T-helper 2 cell treated with Interferon-gamma antibody and Interleukin-4, amounts not matched to agents 5 μg/mL and 100 μg/mL, for 36 hours (primary cell): ENCODE measurements at regions not wholly inside any gene's neighbourhood (a gene's known extent, or its start where the extent isn't known, plus 50 kb on each side); places are given as distances from the start of the nearest gene placed in this dataset.

Source experiments
- DNase-seq: peaks from one replicate; pipeline ENCODE4 v3.0.0; 2021; ENCODE audit warnings: low spot score
- H3K27ac Mint-ChIP-seq: one replicate; pipeline ENCODE4 v1.8.0; 2021; ENCODE audit warnings: mild to moderate bottlenecking, mixed read lengths
- H3K27me3 Mint-ChIP-seq: one replicate; pipeline ENCODE4 v1.8.0; 2021; ENCODE audit warnings: low read depth, mixed read lengths
- H3K36me3 Mint-ChIP-seq: one replicate; pipeline ENCODE4 v1.8.0; 2021; ENCODE audit warnings: low read depth, mixed read lengths
- H3K4me1 Mint-ChIP-seq: one replicate; pipeline ENCODE4 v1.8.0; 2021; ENCODE audit warnings: low read depth, mixed read lengths
- H3K4me3 Mint-ChIP-seq: one replicate; pipeline ENCODE4 v1.8.0; 2022; ENCODE audit warnings: mild to moderate bottlenecking, moderate library complexity, mixed read lengths
- H3K9me3 Mint-ChIP-seq: one replicate; pipeline ENCODE4 v1.8.0; 2021; ENCODE audit warnings: mixed read lengths

DNA sequence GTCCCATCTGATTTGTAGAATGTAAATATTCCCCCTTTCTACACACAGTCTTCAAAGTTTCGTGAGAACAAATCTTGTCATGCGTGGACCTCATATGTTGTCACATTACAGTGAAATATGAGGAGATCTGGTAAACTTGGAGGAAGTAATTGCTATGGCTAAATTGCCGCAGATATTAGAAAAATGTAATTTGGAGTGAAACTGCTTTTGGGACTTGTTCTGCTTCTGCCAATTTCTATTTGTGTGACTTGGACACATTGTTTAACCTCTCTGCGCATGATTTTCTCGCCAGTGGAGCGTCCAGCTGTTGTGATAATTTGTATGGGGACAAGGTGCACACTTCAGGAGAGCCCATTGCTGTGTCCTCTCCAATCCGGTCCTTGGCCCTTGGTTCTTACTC is 693.1 kb upstream of the SLC10A2 start:
- Mint-ChIP-seq H3K27me3 (no peaks in the 10 kb centered on the region), H3K4me1 (no peaks in the 10 kb centered on the region), H3K4me3 (no peak overlapping the region), H3K9me3 (no peaks in the 10 kb centered on the region), H3K27ac (no peak overlapping the region), H3K36me3 (no peaks in the 10 kb centered on the region)
- no peak for DNase-seq

DNA sequence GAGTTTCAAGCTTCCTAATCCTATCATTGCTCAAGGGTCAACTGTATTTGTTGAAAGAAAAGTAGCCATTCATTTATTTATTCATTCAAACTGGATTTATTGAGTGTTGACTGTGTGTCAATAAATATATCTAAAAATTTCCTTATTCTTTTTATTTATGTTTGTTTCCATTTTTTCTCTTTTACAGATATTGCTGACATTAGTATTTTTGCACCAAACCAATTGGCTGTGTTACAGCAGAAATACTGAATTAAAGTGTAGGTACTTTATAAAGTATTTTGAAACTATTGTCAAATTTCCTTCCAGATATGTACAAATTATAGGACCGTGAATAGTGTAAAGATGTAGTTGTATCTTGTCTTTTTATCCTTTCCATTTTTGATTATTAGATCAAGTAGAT is 692.0 kb upstream of the SLC10A2 start:
- Mint-ChIP-seq H3K9me3 (no peaks in the 10 kb centered on the region), H3K27ac (no peak overlapping the region), H3K27me3 (no peaks in the 10 kb centered on the region), H3K4me1 (no peaks in the 10 kb centered on the region), H3K4me3 (no peak overlapping the region), H3K36me3 (no peaks in the 10 kb centered on the region)
- DNase-seq = no peak

DNA sequence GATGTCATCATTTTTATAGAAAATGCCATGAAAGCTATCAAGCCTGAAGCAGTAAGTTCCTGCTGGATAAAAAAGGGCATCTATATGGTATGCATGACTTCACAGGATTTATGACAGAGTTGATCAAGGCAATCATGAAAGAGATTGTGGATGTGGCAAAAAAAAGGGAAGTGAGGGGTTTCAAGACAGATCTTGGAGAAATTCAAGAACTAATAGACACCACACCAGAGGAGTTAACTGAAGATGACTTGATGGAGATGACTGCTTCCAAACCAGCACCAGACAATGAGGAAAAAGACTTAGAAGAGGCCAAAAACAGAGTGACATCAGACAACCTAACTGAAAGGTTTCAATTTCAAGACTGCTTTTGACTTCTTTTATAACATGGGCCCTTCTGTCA is 691.1 kb upstream of the SLC10A2 start:
- Mint-ChIP-seq H3K4me1 (no peaks in the 10 kb centered on the region), H3K27me3 (no peaks in the 10 kb centered on the region), H3K27ac (no peak overlapping the region), H3K4me3 (no peak overlapping the region), H3K36me3 (no peaks in the 10 kb centered on the region), H3K9me3 (no peaks in the 10 kb centered on the region)
- no peak for DNase-seq

DNA sequence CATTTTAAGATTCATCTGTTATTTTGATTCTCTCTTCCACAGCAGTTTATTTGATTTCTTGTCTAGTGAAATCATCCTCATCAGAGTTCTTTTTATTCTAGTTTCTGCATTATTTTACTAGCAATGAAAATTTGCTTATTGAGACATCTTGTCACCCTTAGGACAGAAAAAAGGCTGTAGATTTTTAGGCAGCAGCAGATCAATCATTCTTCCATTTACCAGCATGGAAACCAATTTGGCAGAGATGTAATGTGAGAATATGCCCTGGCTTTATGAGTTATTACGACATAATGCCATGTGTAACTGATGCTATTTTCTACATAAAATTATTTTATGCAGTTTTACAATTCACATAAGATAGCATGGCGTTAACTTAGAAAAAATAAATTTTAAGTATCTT is 688.6 kb upstream of the SLC10A2 start:
- Mint-ChIP-seq H3K36me3 (no peaks in the 10 kb centered on the region), H3K9me3 (no peaks in the 10 kb centered on the region), H3K4me3 (no peak overlapping the region), H3K27ac (no peak overlapping the region), H3K4me1 (no peaks in the 10 kb centered on the region), H3K27me3 (no peaks in the 10 kb centered on the region)
- DNase-seq = no peak

DNA sequence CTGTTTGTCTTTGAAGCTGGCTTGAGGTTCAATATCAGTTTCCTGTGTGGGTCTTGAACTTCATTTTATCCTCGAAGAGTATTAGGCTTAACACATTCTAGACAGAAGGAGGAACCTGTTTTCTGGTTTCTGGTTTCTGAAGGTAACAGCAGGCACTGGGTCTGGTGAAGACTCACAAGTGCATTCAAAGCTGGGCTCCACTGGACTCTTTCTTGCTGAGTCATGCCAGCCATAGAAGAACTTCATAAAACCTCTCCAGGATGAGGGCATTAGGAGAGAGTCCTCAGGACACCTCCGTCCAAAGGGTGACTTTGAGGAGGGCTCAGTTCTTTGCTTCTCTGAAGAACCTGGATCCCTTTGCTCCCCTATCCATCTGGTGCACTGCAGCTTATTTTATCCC is 668.6 kb upstream of the SLC10A2 start:
- no peaks in the 10 kb centered on the region for H3K27me3 Mint-ChIP-seq
- H3K9me3 Mint-ChIP-seq = peaks cover 3% of the 10 kb centered on the region
- no peak for DNase-seq
- H3K27ac Mint-ChIP-seq = no peak overlapping the region
- H3K4me3 Mint-ChIP-seq = no peak overlapping the region
- no peaks in the 10 kb centered on the region for H3K36me3 Mint-ChIP-seq
- H3K4me1 Mint-ChIP-seq = no peaks in the 10 kb centered on the region

DNA sequence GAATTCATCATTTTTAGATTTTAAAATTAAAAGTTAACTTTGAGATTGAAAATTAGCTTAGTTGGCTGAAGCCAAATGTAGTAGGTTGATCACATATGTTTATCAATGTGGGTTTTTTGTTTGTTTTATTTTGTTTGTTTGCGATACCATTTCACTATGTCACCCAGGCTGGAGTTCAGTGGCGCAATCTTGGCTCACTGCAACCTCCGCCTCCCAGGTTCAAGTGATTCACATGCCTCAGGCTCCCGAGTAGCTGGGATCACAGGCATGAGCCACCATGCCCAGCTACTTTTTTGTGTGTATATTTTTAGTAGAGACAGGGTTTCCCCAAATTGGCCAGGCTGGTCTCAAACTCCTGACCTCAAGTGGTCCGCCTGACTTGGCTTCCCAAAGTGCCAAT is 665.7 kb upstream of the SLC10A2 start:
- Mint-ChIP-seq H3K4me3 (no peak overlapping the region), H3K4me1 (no peaks in the 10 kb centered on the region), H3K9me3 (peaks cover 3% of the 10 kb centered on the region), H3K27me3 (no peaks in the 10 kb centered on the region), H3K36me3 (no peaks in the 10 kb centered on the region), H3K27ac (no peak overlapping the region)
- no peak for DNase-seq

DNA sequence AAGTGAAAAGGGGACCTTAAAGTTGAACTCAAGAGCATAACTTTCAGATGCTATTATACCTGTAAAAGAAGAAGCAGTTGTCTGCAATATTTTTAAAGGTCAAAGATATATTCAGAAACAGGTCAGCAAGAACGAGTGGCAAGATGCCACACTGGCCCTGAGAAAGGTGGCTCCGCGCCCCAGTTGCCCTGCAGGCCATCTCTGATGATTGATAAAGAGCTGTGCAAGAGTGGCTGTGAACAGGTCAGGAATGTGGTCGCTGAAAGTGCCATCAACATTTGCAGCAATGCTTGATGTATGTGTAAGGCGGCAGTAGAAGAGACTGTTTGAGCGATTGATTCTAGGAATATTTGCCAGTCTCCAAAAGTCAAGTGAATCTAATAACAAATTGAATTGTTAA is 664.2 kb upstream of the SLC10A2 start:
- DNase-seq = no peak
- no peak overlapping the region for H3K4me3 Mint-ChIP-seq
- no peaks in the 10 kb centered on the region for H3K4me1 Mint-ChIP-seq
- H3K27me3 Mint-ChIP-seq = no peaks in the 10 kb centered on the region
- no peaks in the 10 kb centered on the region for H3K9me3 Mint-ChIP-seq
- H3K36me3 Mint-ChIP-seq = no peaks in the 10 kb centered on the region
- no peak overlapping the region for H3K27ac Mint-ChIP-seq

DNA sequence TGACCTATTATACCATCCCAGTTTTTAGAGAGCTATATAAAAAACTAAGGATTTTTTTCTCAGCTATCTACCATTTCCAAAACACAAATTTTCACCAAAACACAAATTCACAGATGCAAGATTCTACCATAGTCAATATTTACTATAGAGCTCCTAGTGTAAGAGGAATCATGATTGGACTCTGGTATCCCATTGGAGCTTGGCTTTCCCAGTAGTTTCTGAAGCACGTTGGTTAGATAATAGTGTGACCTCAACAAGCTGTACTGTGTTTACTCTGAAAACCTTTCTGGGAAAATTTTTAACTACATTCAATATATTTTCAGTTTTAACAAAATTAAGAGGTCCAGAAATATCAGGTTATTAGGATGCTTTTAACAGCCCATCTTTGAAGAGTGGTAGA is 660.6 kb upstream of the SLC10A2 start:
- H3K4me1 Mint-ChIP-seq = no peaks in the 10 kb centered on the region
- DNase-seq = no peak
- H3K36me3 Mint-ChIP-seq = no peaks in the 10 kb centered on the region
- H3K9me3 Mint-ChIP-seq = peaks cover 5% of the 10 kb centered on the region
- H3K4me3 Mint-ChIP-seq = no peak overlapping the region
- H3K27me3 Mint-ChIP-seq = no peaks in the 10 kb centered on the region
- no peak overlapping the region for H3K27ac Mint-ChIP-seq

DNA sequence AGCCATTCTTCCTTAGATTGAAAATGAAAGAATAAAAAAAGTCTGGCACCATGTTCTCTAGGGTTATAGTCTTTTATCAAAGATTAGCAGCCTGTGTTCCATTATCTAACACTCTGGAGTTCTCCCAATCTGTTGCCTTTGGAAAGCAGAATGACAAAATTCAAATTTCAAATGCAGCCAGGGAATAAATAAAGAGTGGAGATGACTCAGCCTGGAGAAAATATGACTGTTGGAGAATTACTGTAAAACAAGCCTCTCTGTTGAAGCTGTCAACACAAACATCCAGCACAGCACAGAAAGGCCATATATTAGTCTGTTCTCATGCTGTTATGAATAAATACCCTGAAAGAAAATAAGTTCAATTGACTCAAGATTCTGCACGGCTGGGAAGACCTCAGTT is 650.5 kb upstream of the SLC10A2 start:
- no peak overlapping the region for H3K4me3 Mint-ChIP-seq
- H3K9me3 Mint-ChIP-seq = peaks cover 18% of the 10 kb centered on the region
- H3K36me3 Mint-ChIP-seq = no peaks in the 10 kb centered on the region
- H3K27me3 Mint-ChIP-seq = no peaks in the 10 kb centered on the region
- no peaks in the 10 kb centered on the region for H3K4me1 Mint-ChIP-seq
- no peak overlapping the region for H3K27ac Mint-ChIP-seq
- no peak for DNase-seq

DNA sequence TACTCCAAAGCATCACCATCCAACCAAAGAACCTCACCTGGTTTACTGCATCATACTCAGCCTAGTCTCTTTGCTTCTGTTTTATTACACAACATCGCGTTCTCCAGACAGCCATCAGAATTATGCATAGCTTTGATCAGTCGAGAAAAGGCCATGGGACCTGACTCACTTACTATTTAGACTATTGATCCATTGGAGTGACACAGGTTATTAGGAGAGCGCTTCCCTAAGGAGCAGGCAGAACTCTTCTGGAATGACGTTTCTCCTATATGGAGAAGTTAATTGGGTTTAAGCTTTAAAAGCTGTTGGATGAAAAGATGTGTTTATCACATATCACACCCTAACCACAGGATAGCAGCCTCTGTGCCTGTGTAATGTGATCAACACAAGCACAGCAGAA is 649.1 kb upstream of the SLC10A2 start:
- Mint-ChIP-seq H3K27me3 (no peaks in the 10 kb centered on the region), H3K27ac (no peak overlapping the region), H3K9me3 (peaks cover 18% of the 10 kb centered on the region), H3K36me3 (no peaks in the 10 kb centered on the region), H3K4me1 (no peaks in the 10 kb centered on the region), H3K4me3 (no peak overlapping the region)
- no peak for DNase-seq

DNA sequence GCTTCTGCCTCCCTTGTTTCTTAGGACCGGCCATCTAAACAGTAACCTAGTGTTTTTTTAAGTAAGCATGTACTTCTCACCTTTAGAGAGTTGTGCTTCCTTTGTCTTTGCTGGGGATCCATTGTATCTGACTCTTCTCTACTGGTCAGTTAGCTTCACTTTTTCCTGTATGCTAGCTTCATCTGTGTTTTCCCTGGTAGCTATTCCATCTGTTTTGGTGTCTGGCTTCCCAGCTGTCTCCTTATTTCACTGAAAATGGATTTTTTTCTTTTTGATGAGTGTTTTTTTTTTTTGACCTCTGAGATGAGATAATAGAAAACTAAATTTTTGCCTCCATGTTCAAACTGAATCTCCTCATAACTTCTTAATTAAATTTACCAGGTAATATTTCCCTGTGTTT is 637.0 kb upstream of the SLC10A2 start:
- Mint-ChIP-seq H3K27ac (no peak overlapping the region), H3K4me1 (no peaks in the 10 kb centered on the region), H3K9me3 (peaks cover 13% of the 10 kb centered on the region), H3K36me3 (no peaks in the 10 kb centered on the region), H3K27me3 (no peaks in the 10 kb centered on the region), H3K4me3 (no peak overlapping the region)
- DNase-seq = no peak

DNA sequence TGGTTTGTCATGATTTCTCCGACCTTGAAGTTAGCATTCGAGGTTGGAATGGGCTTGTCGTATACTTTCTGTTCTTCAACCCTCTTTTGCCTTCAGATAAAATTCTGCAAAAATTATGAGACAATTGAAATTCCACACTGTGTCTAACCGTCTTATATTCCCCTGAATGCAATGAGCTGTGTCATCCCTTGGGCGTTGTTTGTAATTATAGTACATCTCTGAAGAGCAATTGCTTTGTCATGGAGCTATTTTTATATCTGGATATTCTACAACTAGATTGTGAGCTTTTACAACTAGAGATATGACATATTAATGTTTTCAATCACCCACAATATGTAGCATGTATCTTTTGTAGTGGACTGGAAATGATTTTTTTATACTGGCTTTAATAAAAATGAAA is 631.8 kb upstream of the SLC10A2 start:
- H3K4me1 Mint-ChIP-seq = no peaks in the 10 kb centered on the region
- H3K27ac Mint-ChIP-seq = no peak overlapping the region
- H3K36me3 Mint-ChIP-seq = no peaks in the 10 kb centered on the region
- peaks cover 11% of the 10 kb centered on the region for H3K9me3 Mint-ChIP-seq
- no peaks in the 10 kb centered on the region for H3K27me3 Mint-ChIP-seq
- no peak overlapping the region for H3K4me3 Mint-ChIP-seq
- DNase-seq = no peak

DNA sequence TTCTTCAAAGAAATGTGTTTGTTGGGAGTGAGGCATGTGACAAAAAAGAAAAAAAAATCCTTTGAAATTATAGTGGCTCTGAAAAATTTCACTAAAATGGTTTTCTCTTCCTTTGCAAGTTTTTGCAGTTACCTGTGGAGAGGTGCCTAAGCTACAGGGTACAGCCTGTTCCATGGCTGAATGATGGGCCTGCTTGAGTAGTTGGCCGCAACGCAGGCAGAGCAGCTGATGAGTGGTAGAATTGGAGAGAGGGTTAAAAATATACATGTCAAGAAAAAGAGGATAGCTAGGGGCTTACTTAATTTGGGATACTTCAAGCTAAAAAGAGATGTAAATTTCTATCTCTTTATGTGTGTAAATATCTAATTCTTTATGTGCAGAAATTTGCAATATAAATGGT is 629.1 kb upstream of the SLC10A2 start:
- DNase-seq = no peak
- no peaks in the 10 kb centered on the region for H3K36me3 Mint-ChIP-seq
- no peak overlapping the region for H3K4me3 Mint-ChIP-seq
- no peak overlapping the region for H3K27ac Mint-ChIP-seq
- peaks cover 7% of the 10 kb centered on the region for H3K9me3 Mint-ChIP-seq
- H3K4me1 Mint-ChIP-seq = no peaks in the 10 kb centered on the region
- no peaks in the 10 kb centered on the region for H3K27me3 Mint-ChIP-seq

DNA sequence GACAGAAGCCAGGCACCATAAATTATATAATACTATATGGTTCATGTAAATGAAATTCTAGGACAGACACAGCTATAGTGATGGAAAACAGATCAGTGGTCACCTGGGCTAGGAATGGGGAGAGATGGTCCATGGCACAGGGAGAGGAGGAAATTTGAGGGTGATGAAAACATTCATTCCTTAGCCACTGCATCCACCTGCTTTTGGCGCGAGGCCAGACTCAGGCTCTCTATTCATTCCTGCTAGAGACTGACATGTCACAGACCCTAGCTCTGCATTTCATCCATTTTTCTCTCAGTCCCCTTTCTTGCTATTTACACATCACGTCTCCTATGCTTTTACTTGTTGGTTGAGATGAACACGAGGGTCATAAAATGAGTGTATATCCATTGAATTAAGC is 628.3 kb upstream of the SLC10A2 start:
- Mint-ChIP-seq H3K4me3 (no peak overlapping the region), H3K9me3 (peaks cover 7% of the 10 kb centered on the region), H3K27me3 (no peaks in the 10 kb centered on the region), H3K36me3 (no peaks in the 10 kb centered on the region), H3K27ac (no peak overlapping the region), H3K4me1 (no peaks in the 10 kb centered on the region)
- DNase-seq = no peak

DNA sequence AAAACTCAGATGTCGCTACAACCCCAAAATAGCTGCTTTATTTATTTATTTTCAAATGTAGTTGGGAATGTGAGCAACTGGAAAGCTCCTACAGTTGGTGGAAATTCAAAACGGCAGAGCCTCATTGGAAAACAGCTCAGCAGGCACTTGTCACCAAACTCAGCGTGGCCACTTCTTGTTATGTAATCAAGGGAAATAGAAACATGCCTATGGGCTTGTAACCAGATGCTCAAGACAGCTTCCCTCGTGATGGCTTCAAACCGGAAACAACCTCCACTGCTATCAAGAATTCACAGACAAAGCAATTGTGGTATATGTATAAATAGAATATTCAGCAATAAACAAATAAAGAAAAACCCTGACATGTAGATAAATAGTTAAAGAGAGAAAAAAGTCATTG is 627.8 kb upstream of the SLC10A2 start:
- H3K4me3 Mint-ChIP-seq = no peak overlapping the region
- peaks cover 9% of the 10 kb centered on the region for H3K9me3 Mint-ChIP-seq
- H3K4me1 Mint-ChIP-seq = no peaks in the 10 kb centered on the region
- no peak for DNase-seq
- no peaks in the 10 kb centered on the region for H3K36me3 Mint-ChIP-seq
- no peaks in the 10 kb centered on the region for H3K27me3 Mint-ChIP-seq
- no peak overlapping the region for H3K27ac Mint-ChIP-seq

DNA sequence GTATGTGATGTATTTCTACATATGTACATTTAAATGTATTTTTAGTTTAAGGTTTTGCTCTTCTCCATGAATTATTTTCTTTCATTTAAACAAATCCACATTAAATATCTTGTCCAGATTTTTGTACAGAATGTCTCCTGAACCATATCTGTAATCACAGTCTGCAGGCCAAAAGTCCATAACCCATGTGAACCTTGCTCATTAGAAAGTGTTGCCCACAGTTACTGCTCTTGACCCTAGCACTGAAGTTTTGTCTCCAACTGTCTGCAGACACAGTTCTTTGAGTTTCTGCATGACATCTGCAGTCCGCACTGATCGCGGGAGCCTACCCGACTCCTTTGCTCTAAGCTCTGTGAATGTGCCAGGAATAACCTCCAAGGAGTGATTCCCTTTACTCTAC is 626.2 kb upstream of the SLC10A2 start:
- Mint-ChIP-seq H3K36me3 (no peaks in the 10 kb centered on the region), H3K9me3 (peaks cover 4% of the 10 kb centered on the region), H3K4me1 (no peaks in the 10 kb centered on the region), H3K4me3 (no peak overlapping the region), H3K27ac (no peak overlapping the region), H3K27me3 (no peaks in the 10 kb centered on the region)
- no peak for DNase-seq
